ENCODE measurements at regions not wholly inside any gene's neighbourhood (a gene's known extent, or its start where the extent isn't known, plus 50 kb on each side); places are given as distances from the start of the nearest gene placed in this dataset.

DNA sequence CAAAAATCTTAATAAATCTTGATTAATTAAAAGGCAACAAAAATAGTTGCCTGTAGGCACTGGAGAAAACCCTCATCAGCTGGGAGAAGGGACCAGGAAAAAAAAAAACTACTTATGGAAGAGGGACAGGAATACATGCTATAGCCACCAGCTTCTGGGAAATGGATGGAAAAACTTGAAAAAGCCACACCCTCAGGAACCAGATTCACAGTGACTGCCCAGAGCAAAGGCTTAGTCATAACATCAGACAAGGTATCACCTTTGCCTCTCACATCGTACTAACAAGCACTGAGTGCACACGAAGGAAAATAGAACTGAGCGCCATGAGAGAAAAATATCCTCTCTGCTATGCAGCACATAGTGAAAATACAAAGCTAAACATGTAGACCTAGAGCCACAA is 116.9 kb upstream of the GYPC start:
- TF ChIP-seq CTCF (IDR thresholded peaks at IDR 0.05 in 4 of 5, conservative IDR thresholded peaks at IDR 0.05 in 1 of 5) (no peak), POLR2A (IDR thresholded peaks at IDR 0.05) (no peak)

Measured in gastrocnemius medialis (tissue), 4 donors.